NOMO-1 treated with dmso at 0.1 percent for 144 hours (cell line): ENCODE measurements at regions not wholly inside any gene's neighbourhood (a gene's known extent, or its start where the extent isn't known, plus 50 kb on each side); places are given as distances from the start of the nearest gene placed in this dataset.

Experiments
- DNase-seq: peaks from one replicate; lab custom pipeline; 2025; ENCODE audit not compliant: unreplicated experiment; lab: John Stamatoyannopoulos, UW

GRCh38 chr17:72022328-72023275, 98.2 kb upstream of the SOX9 start:
- DNase-seq = no peak

GRCh38 chr17:72024457-72024856, 96.4 kb upstream of the SOX9 start:
- no peak for DNase-seq

GRCh38 chr17:72025113-72025512, 95.7 kb upstream of the SOX9 start:
- DNase-seq = no peak

GRCh38 chr17:72030067-72030899, 90.5 kb upstream of the SOX9 start:
- DNase-seq = no peak

- DNase-seq = no peak
Observed at GRCh38 chr17:72031219-72031884, 89.5 kb upstream of the SOX9 start.

GRCh38 chr17:72033334-72033733, 87.5 kb upstream of the SOX9 start:
- no peak for DNase-seq

GRCh38 chr17:72034000-72034399, 86.8 kb upstream of the SOX9 start:
- DNase-seq = no peak

- no peak for DNase-seq
Observed at GRCh38 chr17:72038427-72038826, 82.4 kb upstream of the SOX9 start.

GRCh38 chr17:72039490-72039889, 81.3 kb upstream of the SOX9 start:
- DNase-seq = no peak

- no peak for DNase-seq
Observed at GRCh38 chr17:72046178-72046577, 74.6 kb upstream of the SOX9 start.

GRCh38 chr17:72046643-72047612, 73.9 kb upstream of the SOX9 start:
- DNase-seq = no peak

- DNase-seq = no peak
Observed at GRCh38 chr17:72049914-72050313, 70.9 kb upstream of the SOX9 start.

- no peak for DNase-seq
Observed at GRCh38 chr17:72053036-72053435, 67.8 kb upstream of the SOX9 start.

GRCh38 chr17:72053449-72053848, 67.4 kb upstream of the SOX9 start:
- DNase-seq = no peak

GRCh38 chr17:72056155-72056554, 64.7 kb upstream of the SOX9 start:
- no peak for DNase-seq

GRCh38 chr17:72056727-72057290, 64.0 kb upstream of the SOX9 start:
- DNase-seq = no peak

- no peak for DNase-seq
Observed at GRCh38 chr17:72060084-72060483, 60.7 kb upstream of the SOX9 start.

GRCh38 chr17:72063262-72063661, 57.6 kb upstream of the SOX9 start:
- no peak for DNase-seq

- DNase-seq = no peak
Observed at GRCh38 chr17:72063756-72064450, 56.9 kb upstream of the SOX9 start.
